ENCODE measurements at regions not wholly inside any gene's neighbourhood (a gene's known extent, or its start where the extent isn't known, plus 50 kb on each side); places are given as distances from the start of the nearest gene placed in this dataset.

DNA sequence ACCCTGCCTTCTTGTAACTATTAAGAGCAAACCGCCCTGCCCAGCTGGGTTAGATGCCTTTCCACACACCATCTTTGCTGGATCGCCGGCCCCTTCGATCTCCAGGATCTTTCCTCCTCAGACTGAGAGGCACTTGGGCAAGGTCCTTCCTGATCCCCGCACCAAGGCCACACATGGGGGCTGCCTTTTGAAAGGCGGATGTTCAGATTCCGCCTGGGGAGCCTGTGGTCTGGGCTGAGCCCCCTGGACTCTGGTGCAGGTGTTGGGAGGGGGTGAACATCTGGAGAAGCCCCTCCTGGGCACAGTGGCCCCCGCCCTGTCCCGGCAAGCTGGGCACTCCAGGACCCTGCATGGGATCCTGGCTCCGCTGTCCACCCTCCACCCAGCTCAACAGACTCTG, 135.4 kb upstream of the HDAC4 start:
- DNase-seq = no peak

GRCh38 chr2:239535413-239536144, 134.8 kb upstream of the HDAC4 start:
- no peak for DNase-seq

- no peak for DNase-seq
Measured at GRCh38 chr2:239534581-239535412, 134.0 kb upstream of the HDAC4 start.

DNA sequence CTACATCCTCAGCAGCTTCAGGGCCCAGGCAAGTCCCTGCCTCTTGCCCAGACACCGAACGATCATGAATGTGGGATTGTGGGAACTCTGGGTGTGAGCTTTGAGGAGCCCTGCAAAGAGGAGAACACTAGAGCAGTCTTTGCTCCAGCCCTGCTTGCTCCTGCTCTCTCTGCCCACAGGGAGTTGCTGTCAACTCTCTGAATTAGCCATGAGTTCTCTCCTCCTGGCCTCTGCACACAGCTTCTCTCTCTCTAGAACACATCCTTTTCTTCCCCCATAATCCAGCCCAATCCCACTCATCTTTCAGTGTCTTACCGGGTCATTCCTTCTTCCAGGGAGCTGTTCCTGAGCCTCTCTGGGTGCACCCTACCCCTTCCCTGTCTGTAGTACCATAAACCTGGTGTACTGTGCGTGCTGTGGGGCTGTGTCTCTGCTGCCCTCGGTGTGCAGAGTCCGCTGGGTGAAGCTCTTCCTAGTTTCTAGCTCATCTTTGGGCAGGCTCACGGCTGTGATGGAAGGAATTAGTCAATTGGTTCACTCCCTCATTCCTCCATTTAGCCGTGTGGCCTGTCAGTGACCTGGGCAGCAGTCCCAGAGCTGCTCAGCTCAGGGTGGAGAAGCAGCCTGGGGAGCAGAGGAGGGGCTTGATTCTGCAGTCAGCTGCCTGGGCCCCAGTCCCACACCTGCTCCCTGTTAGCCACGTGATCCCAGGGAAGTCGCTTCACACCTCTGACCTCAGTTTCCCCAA, 132.9 kb upstream of the HDAC4 start:
- peak; percentile 66 to 92 (median 85) for DNase-seq

DNA sequence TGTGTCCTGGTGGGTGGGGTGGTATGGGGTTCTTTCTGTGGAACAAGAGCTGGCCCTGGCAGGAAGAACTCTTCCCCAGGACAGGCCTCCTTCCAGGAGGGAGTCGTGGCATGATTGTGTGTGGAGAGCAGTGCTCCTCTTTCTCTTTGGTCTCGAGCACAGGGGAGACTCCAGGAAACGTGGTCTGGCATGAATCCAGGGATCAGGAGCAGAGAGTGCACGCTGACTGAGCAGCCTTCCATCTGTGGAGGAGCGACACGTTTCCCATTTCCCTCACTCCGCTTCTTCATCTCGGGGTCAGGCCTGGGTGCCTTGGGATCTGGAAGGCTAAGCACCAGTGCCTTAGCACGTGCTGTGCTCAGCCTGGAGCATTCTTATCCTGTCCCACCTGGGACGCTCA, 132.0 kb upstream of the HDAC4 start:
- peak in 2 of 3 donors; percentile 45 to 72 for DNase-seq

GRCh38 chr2:239532250-239532649, 131.4 kb upstream of the HDAC4 start:
- DNase-seq = no peak

DNA sequence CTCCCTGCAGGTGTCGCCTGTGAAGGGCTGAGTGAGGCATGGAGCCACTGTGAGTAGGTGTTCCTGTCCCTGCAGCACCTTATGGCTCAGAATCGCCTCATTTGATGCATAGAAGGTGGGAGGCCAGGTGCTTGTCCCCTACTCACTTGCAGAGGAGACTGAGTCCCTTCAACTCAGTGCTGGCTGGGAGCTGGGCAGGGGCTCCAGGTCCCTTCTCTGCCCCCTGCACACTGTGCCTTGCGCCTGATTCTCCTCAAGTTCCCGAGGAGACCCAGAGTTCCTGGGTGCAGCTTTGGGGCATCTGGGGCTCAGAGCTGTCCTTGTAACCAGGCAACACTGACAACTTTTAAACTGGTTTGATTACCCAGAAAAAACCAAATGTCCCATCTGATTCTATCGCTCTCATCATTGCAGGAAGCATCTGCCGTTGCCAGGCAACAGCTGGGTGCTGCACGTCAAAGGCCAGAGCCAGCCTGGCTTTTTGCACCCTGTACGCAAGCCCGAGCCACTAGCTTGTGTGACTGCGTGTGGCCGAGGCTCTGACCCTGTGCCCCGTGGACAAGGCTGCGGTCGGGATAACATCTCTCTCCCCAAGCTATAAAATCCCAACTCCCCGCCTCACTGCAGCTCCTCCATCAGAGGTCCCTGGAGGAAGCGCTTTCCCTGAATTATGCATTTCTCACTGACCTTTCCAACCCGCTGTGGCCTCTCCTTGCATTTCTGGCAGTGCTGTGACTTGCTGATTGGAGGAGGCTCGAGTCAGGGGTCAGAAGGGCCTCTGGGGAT, 130.8 kb upstream of the HDAC4 start:
- peak in 1 of 3 donors; percentile 52 for DNase-seq

- no peak for DNase-seq
Measured at GRCh38 chr2:239530749-239531316, 130.0 kb upstream of the HDAC4 start.

DNA sequence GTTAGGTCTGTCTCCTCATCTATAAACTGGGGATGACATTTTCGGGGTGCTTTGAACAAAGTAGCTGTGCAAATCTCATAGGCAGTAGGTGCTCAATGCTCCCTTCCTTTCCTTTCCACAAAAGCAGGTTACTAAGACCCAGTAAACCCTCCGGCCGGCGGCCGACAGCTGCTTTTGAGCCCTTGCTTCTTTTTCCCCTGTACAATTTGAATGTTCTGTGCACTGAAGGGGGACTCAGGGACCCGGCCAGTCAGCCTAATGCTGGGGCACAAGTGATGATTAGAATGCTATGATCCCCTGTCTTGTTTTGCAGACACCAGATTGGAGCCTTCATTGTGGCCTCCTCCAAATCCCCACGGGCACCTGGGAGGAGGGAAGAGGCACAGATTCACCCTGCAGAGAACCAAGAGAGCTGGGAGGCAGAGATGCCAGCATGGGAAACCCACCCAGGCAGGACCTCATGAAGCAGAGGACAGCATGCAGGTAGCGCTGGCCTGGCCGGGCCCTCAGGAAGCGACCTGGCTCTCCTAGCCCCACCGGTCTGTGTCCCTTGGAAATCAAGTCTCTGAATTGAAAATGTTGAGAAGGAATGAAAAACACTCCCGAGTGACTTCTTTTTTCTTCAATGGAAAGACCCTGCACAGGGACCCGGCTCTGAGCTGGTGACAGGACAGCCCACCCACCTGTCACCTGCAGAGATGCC, 128.6 kb upstream of the HDAC4 start:
- DNase-seq = no peak

GRCh38 chr2:239528883-239529282, 128.1 kb upstream of the HDAC4 start:
- DNase-seq = no peak

GRCh38 chr2:239528146-239528545, 127.3 kb upstream of the HDAC4 start:
- no peak for DNase-seq

DNA sequence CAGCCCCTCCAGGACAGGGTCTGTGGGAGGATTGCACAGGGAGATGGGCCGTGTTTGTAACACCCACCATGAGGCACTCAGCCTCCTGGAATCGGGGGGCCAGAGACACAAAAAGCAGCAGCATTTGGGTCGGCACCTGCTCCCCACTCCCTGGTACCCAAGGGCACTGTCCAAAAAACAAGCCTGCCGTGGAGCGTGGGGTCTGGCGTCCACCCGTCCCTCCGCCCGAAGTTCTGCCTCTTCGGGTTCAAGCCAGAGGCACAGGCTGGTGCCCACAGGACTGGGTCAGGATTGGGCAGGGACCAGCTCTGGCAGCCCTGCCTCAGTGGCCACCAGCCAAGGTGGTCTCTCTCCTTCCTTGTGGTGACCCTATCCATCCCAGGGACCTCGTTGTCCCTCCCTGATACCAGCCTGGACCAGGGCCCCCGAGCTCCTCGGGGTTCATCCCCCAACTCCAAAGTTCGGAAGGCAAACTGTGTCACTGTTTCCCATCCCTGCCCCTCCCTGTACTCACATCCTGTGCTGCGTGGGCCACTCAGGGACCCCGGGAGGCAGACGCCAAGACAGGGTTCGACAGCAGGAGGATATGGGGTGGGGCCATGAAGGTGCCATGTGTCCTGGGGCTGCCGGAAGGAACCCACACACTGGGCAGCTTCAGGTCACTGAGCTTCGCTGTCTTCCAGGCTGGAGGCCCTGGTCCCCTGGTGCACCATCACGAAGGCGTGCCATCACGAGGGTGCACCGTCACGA, 126.0 kb upstream of the HDAC4 start:
- no peak for DNase-seq

GRCh38 chr2:239526038-239526437, 125.2 kb upstream of the HDAC4 start:
- no peak for DNase-seq

DNA sequence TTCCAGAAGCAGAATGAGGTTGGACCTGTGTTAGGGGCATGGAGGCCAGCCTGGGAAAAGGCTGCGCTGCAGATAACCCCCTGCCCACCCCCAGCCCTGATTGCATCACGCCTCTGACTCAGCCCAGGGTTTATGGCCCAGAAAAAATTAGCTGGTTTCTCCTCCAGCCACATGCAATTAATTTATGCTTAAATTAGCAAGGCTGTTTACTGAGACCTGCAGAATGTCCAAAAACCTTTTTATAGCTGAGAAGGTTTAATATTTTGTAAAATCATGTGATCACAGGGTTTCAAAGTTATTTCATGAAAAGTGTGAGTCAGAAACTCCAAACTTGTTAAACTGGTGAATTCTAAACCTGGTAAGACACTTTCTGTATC, 123.1 kb upstream of the HDAC4 start:
- DNase-seq = no peak

DNA sequence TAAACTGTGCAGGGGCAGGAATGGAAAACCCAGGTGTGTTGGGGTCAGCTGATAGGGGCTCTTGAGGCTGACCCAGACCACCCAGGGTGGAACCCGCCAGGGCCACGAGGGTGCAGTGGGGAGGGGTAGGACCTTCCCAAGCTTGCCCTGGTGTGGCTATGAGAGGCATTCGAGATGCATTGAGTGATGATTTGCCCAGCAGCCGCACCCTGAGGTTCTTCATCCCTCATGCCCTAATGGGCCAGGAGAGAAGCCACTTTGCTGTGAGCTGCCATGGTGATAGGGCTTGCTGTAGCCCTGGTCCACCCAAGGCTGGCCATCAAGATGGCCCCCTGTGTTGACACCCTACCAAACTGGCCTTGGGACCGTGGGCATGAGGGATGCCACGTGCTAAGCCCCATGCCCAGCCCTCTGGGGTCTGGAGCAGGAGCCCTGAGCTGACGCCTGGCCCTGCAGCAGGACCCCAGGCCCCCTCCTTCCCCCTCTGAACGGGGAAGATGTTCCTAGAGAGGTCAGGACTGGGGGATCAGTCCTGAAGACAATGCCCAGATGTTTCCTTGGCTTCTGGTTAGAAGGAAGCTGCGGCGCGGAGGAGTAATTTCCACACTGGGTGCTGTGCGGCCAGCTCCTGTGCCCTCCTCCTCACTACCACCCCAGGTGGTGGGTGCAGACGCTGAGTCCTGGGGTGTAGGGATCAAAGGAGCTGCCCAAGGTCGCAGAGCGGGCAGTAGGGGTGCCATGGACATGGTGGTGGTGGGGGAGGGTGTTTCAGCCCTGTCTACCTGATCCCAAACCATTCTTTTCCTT, 122.5 kb upstream of the HDAC4 start:
- DNase-seq = no peak

GRCh38 chr2:239522740-239523119, 121.9 kb upstream of the HDAC4 start:
- no peak for DNase-seq

- DNase-seq = no peak
Measured at GRCh38 chr2:239522002-239522739, 121.4 kb upstream of the HDAC4 start.

- DNase-seq = no peak
Measured at GRCh38 chr2:239521518-239521815, 120.6 kb upstream of the HDAC4 start.

Measured in muscle of back (tissue), 3 donors.